ENCODE measurements at regions not wholly inside any gene's neighbourhood (a gene's known extent, or its start where the extent isn't known, plus 50 kb on each side); places are given as distances from the start of the nearest gene placed in this dataset.

- DNase-seq: no peak
Measured at GRCh38 chr4:3818371-3818770, 52.2 kb downstream of the ADRA2C start.

- no peak for DNase-seq
Measured at GRCh38 chr4:3819210-3819919, 53.2 kb downstream of the ADRA2C start.

- no peak for DNase-seq
Measured at GRCh38 chr4:3820016-3820805, 54.0 kb downstream of the ADRA2C start.

- no peak for DNase-seq
Measured at GRCh38 chr4:3820806-3821579, 54.8 kb downstream of the ADRA2C start.

GRCh38 chr4:3821580-3822229 lies 55.5 kb downstream of the ADRA2C start:
- DNase-seq: no peak

- DNase-seq: no peak
Measured at GRCh38 chr4:3822230-3822947, 56.2 kb downstream of the ADRA2C start.

- DNase-seq: no peak
Measured at GRCh38 chr4:3823496-3824341, 57.5 kb downstream of the ADRA2C start.

GRCh38 chr4:3824521-3825270 lies 58.5 kb downstream of the ADRA2C start:
- DNase-seq: no peak

- DNase-seq: no peak
Measured at GRCh38 chr4:3825530-3825929, 59.3 kb downstream of the ADRA2C start.

GRCh38 chr4:3826247-3827172 lies 60.3 kb downstream of the ADRA2C start:
- no peak for DNase-seq

- no peak for DNase-seq
Measured at GRCh38 chr4:3827616-3828492, 61.7 kb downstream of the ADRA2C start.

GRCh38 chr4:3828546-3828945 lies 62.4 kb downstream of the ADRA2C start:
- DNase-seq: no peak

GRCh38 chr4:3829211-3829955 lies 63.2 kb downstream of the ADRA2C start:
- no peak for DNase-seq

GRCh38 chr4:3829956-3830773 lies 64.0 kb downstream of the ADRA2C start:
- DNase-seq: no peak

- no peak for DNase-seq
Measured at GRCh38 chr4:3830774-3831528, 64.8 kb downstream of the ADRA2C start.
